H1 (cell line): ENCODE measurements at regions not wholly inside any gene's neighbourhood (a gene's known extent, or its start where the extent isn't known, plus 50 kb on each side); places are given as distances from the start of the nearest gene placed in this dataset.
A peak's percentile ranks its signal among the peaks of the same experiment; 100 is the strongest.

Experiments used
- CTCF ChIA-PET: fragments of 300-600 bp; sonication (Branson Sonifier 250); formaldehyde crosslinking; loops from one replicate; lab custom pipeline; 2021; ENCODE audit not compliant: partially characterized antibody; lab: Charles Lee
- POLR2A ChIA-PET: fragments of 300-600 bp; sonication (Branson Sonifier 250); formaldehyde crosslinking; loops from one replicate; lab custom pipeline; 2021; ENCODE audit warnings: inconsistent platforms; ENCODE audit not compliant: partially characterized antibody; lab: Charles Lee
- DNase-seq, 2 experiments: peaks; one replicate each; pipeline versions ENCODE4 v3.0.0 to v3.0.0-alpha.2; 2010 to 2022; ENCODE audit warnings: low spot score in 2 of 2, low read depth in 1 of 2, mixed read lengths in 1 of 2
- FAIRE-seq: peaks from 2 replicates; lab custom pipeline; 2011; peaks lifted over from hg19 to GRCh38; lab: Jason Lieb, UNC
- H2AFZ ChIP-seq: 2 replicates; pipeline ENCODE4 v1.8.1; 2012; ENCODE audit warnings: low read length, inconsistent platforms
- H2AK5ac ChIP-seq: 2 replicates; pipeline ENCODE4 v1.6.1; 2013; ENCODE audit warnings: low read depth, low read length
- H2BK120ac ChIP-seq: replicated peaks from 2 replicates; pipeline ENCODE3; 2013; ENCODE audit warnings: low read depth, low read length, inconsistent platforms
- H2BK12ac ChIP-seq: 2 replicates; pipeline ENCODE4 v1.6.1; 2013; ENCODE audit warnings: low read depth, low read length
- H2BK15ac ChIP-seq: 2 replicates; pipeline ENCODE4 v1.6.1; 2013; ENCODE audit warnings: low read length
- H2BK20ac ChIP-seq: 2 replicates; pipeline ENCODE4 v1.6.1; 2013; ENCODE audit warnings: low read length
- H2BK5ac ChIP-seq: 2 replicates; pipeline ENCODE4 v1.6.1; 2013; ENCODE audit warnings: low read depth, low read length
- H3K14ac ChIP-seq: 2 replicates; pipeline ENCODE4 v1.6.1; 2013; ENCODE audit warnings: inconsistent platforms; ENCODE audit not compliant: insufficient read length
- H3K18ac ChIP-seq: 2 replicates; pipeline ENCODE4 v1.6.1; 2013; ENCODE audit warnings: low read length; ENCODE audit errors: extremely low read depth
- H3K23ac ChIP-seq: 2 replicates; pipeline ENCODE4 v1.6.1; 2013; ENCODE audit warnings: inconsistent platforms; ENCODE audit not compliant: insufficient read length
- H3K23me2 ChIP-seq: 2 replicates; pipeline ENCODE4 v1.6.1; 2013; ENCODE audit warnings: low read depth, low read length
- H3K27ac ChIP-seq: 2 replicates; pipeline ENCODE4 v1.6.1; 2011; ENCODE audit warnings: low read depth, low read length, inconsistent platforms
- H3K27me3 ChIP-seq, 4 experiments: replicated peaks in 1 of 4; 1 replicate in 1 of 4; 2 replicates in 3 of 4; pipeline versions ENCODE4 v1.6.1 to v1.8.1; 2011 to 2013; ENCODE audit warnings: low read length in 3 of 4, mild to moderate bottlenecking in 3 of 4, inconsistent platforms in 2 of 4, mixed read lengths in 2 of 4, moderate library complexity in 1 of 4; ENCODE audit not compliant: control insufficient read depth in 3 of 4, insufficient read depth in 3 of 4; ENCODE audit errors: extremely low read depth in 1 of 4
- H3K36me3 ChIP-seq, 4 experiments: 2 replicates each; pipeline versions ENCODE4 v1.6.1 to v1.8.1; 2011 to 2013; ENCODE audit warnings: mild to moderate bottlenecking in 4 of 4, low read length in 3 of 4, moderate library complexity in 2 of 4, control low read depth in 1 of 4, inconsistent platforms in 1 of 4; ENCODE audit not compliant: insufficient read depth in 4 of 4, control insufficient read depth in 2 of 4
- H3K4ac ChIP-seq: replicated peaks from 2 replicates; pipeline ENCODE3; 2013; ENCODE audit warnings: low read length, low read depth, mixed read lengths, inconsistent platforms; ENCODE audit not compliant: insufficient read length
- H3K4me1 ChIP-seq, 4 experiments: replicated peaks in 1 of 4; 1 replicate in 1 of 4; 2 replicates in 3 of 4; pipeline versions ENCODE4 v1.6.1 to v1.8.1; 2011 to 2013; ENCODE audit warnings: low read length in 3 of 4, inconsistent platforms in 2 of 4, mixed read lengths in 1 of 4; ENCODE audit not compliant: insufficient read depth in 4 of 4, control insufficient read depth in 3 of 4
- H3K4me2 ChIP-seq, 2 experiments: 2 replicates each; pipeline versions ENCODE4 v1.6.1 to v1.8.1; 2011 to 2013; ENCODE audit warnings: low read depth in 2 of 2, low read length in 2 of 2, control low read depth in 1 of 2, inconsistent platforms in 1 of 2, mild to moderate bottlenecking in 1 of 2; ENCODE audit not compliant: insufficient read depth in 1 of 2
- H3K4me3 ChIP-seq, 4 experiments: fragments of 200-600, 300-600 bp in 1 of 4; sonication (generic), shearing (Covaris generic), sonication (Bioruptor Twin) in 1 of 4; 2 replicates each; pipeline versions ENCODE4 v1.5.1 to v1.8.1; 2011 to 2016; ENCODE audit warnings: low read length in 4 of 4, low read depth in 3 of 4, control low read depth in 2 of 4, inconsistent platforms in 2 of 4, mild to moderate bottlenecking in 2 of 4, mixed read lengths in 1 of 4, moderate library complexity in 1 of 4; ENCODE audit not compliant: insufficient read depth in 2 of 4; ENCODE audit errors: extremely low read depth in 1 of 4
- H3K56ac ChIP-seq: replicated peaks from 2 replicates; pipeline ENCODE3; 2013; ENCODE audit warnings: low read depth, mild to moderate bottlenecking, mixed read lengths, low read length, inconsistent platforms; ENCODE audit not compliant: insufficient read length
- H3K79me1 ChIP-seq: 2 replicates; pipeline ENCODE4 v1.6.1; 2013; ENCODE audit warnings: low read depth, low read length, control low read depth
- H3K79me2 ChIP-seq, 2 experiments: 2 replicates each; pipeline versions ENCODE4 v1.6.1 to v1.8.1; 2012 to 2013; ENCODE audit warnings: low read length in 2 of 2, mild to moderate bottlenecking in 2 of 2, inconsistent platforms in 1 of 2; ENCODE audit not compliant: insufficient read depth in 2 of 2, control insufficient read depth in 1 of 2
- H3K9ac ChIP-seq, 4 experiments: replicated peaks in 1 of 4; 1 replicate in 1 of 4; 2 replicates in 3 of 4; pipeline versions ENCODE4 v1.6.1 to v1.8.1; 2011 to 2013; ENCODE audit warnings: low read depth in 3 of 4, low read length in 3 of 4, control low read depth in 2 of 4, mild to moderate bottlenecking in 2 of 4, moderate library complexity in 2 of 4, inconsistent platforms in 1 of 4; ENCODE audit errors: extremely low read depth in 1 of 4
- H3K9me3 ChIP-seq, 2 experiments: 2 replicates each; pipeline versions ENCODE4 v1.6.1 to v1.8.1; 2012 to 2013; ENCODE audit warnings: mild to moderate bottlenecking in 2 of 2, moderate library complexity in 2 of 2, control low read depth in 1 of 2, inconsistent platforms in 1 of 2, low read depth in 1 of 2, low read length in 1 of 2, mixed read lengths in 1 of 2; ENCODE audit not compliant: insufficient read depth in 2 of 2
- H4K20me1 ChIP-seq, 2 experiments: replicated peaks in 1 of 2; 2 replicates each; pipeline versions ENCODE3 to v1.8.1; 2011 to 2013; ENCODE audit warnings: inconsistent platforms in 2 of 2, low read length in 2 of 2, mild to moderate bottlenecking in 1 of 2; ENCODE audit not compliant: insufficient read depth in 2 of 2, control insufficient read depth in 1 of 2
- H4K5ac ChIP-seq: 2 replicates; pipeline ENCODE4 v1.6.1; 2013; ENCODE audit warnings: low read length, low read depth, mixed read lengths, inconsistent platforms; ENCODE audit not compliant: insufficient read length
- H4K8ac ChIP-seq: 2 replicates; pipeline ENCODE4 v1.8.0; 2013; ENCODE audit warnings: mild to moderate bottlenecking, moderate library complexity, low read length, inconsistent platforms; ENCODE audit not compliant: insufficient read depth; ENCODE audit errors: extremely low read depth
- H4K91ac ChIP-seq: replicated peaks from 2 replicates; pipeline ENCODE3; 2013; ENCODE audit warnings: low read length, mixed read lengths, inconsistent platforms; ENCODE audit not compliant: insufficient read length
- ATF2 ChIP-seq: IDR thresholded peaks from 2 replicates; pipeline ENCODE4 v1.6.1; 2012; ENCODE audit warnings: low read length, inconsistent platforms
- CBX5 ChIP-seq: fragments of 300-800, 300-1000 bp; sonication (generic); IDR thresholded peaks from 2 replicates; pipeline ENCODE4 v1.7.1; 2016; ENCODE audit warnings: antibody characterized with exemption, low read length, low read depth
- CHD2 ChIP-seq: IDR thresholded peaks from 2 replicates; pipeline ENCODE4 v1.6.1; 2012; ENCODE audit warnings: low read length, improper control_type of control experiment
- MAFK ChIP-seq: IDR thresholded peaks from 2 replicates; pipeline ENCODE4 v1.6.1; 2012; ENCODE audit warnings: low read depth, mild to moderate bottlenecking, improper control_type of control experiment, low read length
- TAF1 ChIP-seq: IDR thresholded peaks from 2 replicates; pipeline ENCODE4 v1.6.1; 2011; ENCODE audit warnings: mild to moderate bottlenecking, low read depth, low read length
- WGBS, 2 experiments: shearing (Covaris generic) in 1 of 2; methylation state at CpG; one replicate each; pipeline versions ENCODE4 v1.1.6 to v1.1.7; 2013 to 2015; ENCODE audit warnings: low lambda C conversion rate in 2 of 2, mixed read lengths in 2 of 2, inconsistent platforms in 1 of 2, low coverage in 1 of 2, missing lambda C conversion rate in 1 of 2; ENCODE audit not compliant: insufficient replicate concordance in 2 of 2, insufficient coverage in 1 of 2, insufficient read length in 1 of 2; ENCODE audit errors: extremely low coverage in 1 of 2, missing lambda C conversion rate in 1 of 2; 5-methylcytosine and 5-hydroxymethylcytosine counted together

DNA sequence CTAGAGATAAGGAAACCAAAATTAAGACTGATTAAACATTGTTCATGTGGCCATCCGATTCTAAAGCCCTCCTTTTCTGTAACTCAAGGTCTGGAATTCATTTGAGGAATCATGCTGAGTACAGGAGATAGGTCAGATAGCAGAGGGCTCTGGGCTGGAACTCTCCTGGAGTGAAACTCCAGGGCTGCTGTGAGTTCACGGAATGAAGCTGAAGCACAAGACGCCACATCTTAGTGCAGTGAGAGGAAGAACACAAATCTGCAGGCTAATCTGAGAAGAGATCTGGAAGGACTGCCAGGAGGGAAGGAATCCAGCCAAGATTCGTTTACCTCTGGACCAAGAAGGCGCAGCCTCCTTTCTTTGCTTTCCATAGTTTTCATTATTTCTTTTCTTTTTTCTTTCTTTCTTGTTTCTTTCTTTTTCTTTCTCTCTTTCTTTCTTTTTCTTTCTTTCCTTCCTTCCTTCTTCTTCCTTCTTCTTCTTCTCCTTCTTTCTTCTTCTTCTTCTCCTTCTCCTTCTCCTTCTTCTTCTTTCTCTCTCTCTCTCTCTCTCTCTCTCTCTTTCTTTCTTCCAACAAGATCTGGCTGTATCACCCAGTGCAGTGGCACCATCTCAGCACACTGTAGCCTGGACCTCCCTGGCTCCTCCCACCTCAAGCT lies 74.8 kb upstream of the ATP1B1 start:
- H3K56ac ChIP-seq, result no peak overlapping the region
- H3K9me3 ChIP-seq, result no peaks in the 10 kb centered on the region
- no peaks in the 10 kb centered on the region for H3K23me2 ChIP-seq
- no peak overlapping the region for H3K4me2 ChIP-seq
- peak overlapping the region; percentile 95 for H2AFZ ChIP-seq
- H2BK12ac ChIP-seq, result no peak overlapping the region
- H2AK5ac ChIP-seq, result no peak overlapping the region
- no peak overlapping the region for H4K8ac ChIP-seq
- H3K79me1 ChIP-seq, result no peaks in the 10 kb centered on the region
- H4K91ac ChIP-seq, result no peak overlapping the region
- H2BK120ac ChIP-seq, result no peak overlapping the region
- no peak overlapping the region for H4K5ac ChIP-seq
- H3K4ac ChIP-seq, result no peak overlapping the region
- FAIRE-seq (no peak), DNase-seq (no peak)
- no peaks in the 10 kb centered on the region for H3K27me3 ChIP-seq
- no peaks in the 10 kb centered on the region for H4K20me1 ChIP-seq
- no peak overlapping the region for H3K9ac ChIP-seq
- no peak overlapping the region for H3K23ac ChIP-seq
- POLR2A ChIA-PET, result no interaction called here
- H3K14ac ChIP-seq, result no peak overlapping the region
- no peak for TF ChIP-seq ATF2
- TF ChIP-seq CHD2, result no peak
- no peak for TF ChIP-seq TAF1
- no peak for TF ChIP-seq MAFK
- TF ChIP-seq CBX5, result no peak
- H3K4me3 ChIP-seq, result no peak overlapping the region
- H3K18ac ChIP-seq, result no peak overlapping the region
- H2BK20ac ChIP-seq, result no peak overlapping the region
- H2BK5ac ChIP-seq, result no peak overlapping the region
- no peak overlapping the region for H2BK15ac ChIP-seq
- H3K4me1 ChIP-seq, result no peaks in the 10 kb centered on the region
- WGBS, 2 experiments, result 90% methylated on average over 5 of the region's 5 CpGs; no CpG with 5 or more reads in 1 of the 2 experiments
- CTCF ChIA-PET, result interaction anchor here (0.9 to 1.2 kb wide), 3 partner anchors 9 to 689 kb away, joined by 3 read pairs; no protein-coding TSS in a partner anchor
- H3K36me3 ChIP-seq, result no peaks in the 10 kb centered on the region
- H3K27ac ChIP-seq, result no peak overlapping the region
- no peaks in the 10 kb centered on the region for H3K79me2 ChIP-seq
